Loucy (cell line): ENCODE measurements at regions not wholly inside any gene's neighbourhood (a gene's known extent, or its start where the extent isn't known, plus 50 kb on each side); places are given as distances from the start of the nearest gene placed in this dataset.

ENCODE experiments used
- H2AFZ ChIP-seq: fragments of 200-600 bp; sonication (generic); 2 replicates; pipeline ENCODE4 v1.6.0; 2016; ENCODE audit warnings: antibody characterized with exemption, mild to moderate bottlenecking, low read length, moderate library complexity
- H3F3A ChIP-seq: fragments of 200-600 bp; 2 replicates; pipeline ENCODE4 v1.6.0; 2016; ENCODE audit warnings: antibody characterized with exemption, low read depth, mild to moderate bottlenecking
- H3K27me3 ChIP-seq: fragments of 200-600 bp; sonication (generic); 2 replicates; pipeline ENCODE4 v1.6.1; 2014; ENCODE audit warnings: low read length, mild to moderate bottlenecking; ENCODE audit not compliant: insufficient read depth, poor library complexity, severe bottlenecking
- H3K36me3 ChIP-seq: fragments of 200-600 bp; sonication (generic); 2 replicates; pipeline ENCODE4 v1.6.1; 2016; ENCODE audit warnings: low read length; ENCODE audit not compliant: insufficient read depth
- H3K4me1 ChIP-seq: fragments of 200-600 bp; sonication (generic); 2 replicates; pipeline ENCODE4 v1.5.1; 2014; ENCODE audit warnings: low read length, mild to moderate bottlenecking; ENCODE audit not compliant: insufficient read depth, poor library complexity, severe bottlenecking
- H3K4me2 ChIP-seq: fragments of 200-600 bp; sonication (generic); 2 replicates; pipeline ENCODE4 v1.6.0; 2014; ENCODE audit warnings: antibody characterized with exemption, low read length, low read depth, mild to moderate bottlenecking; ENCODE audit not compliant: poor library complexity, severe bottlenecking
- H3K4me3 ChIP-seq: fragments of 200-600 bp; sonication (generic); 2 replicates; pipeline ENCODE4 v1.5.1; 2014; ENCODE audit warnings: low read length, mild to moderate bottlenecking, mixed read lengths; ENCODE audit not compliant: poor library complexity, severe bottlenecking
- H3K79me2 ChIP-seq: fragments of 200-600 bp; sonication (generic); 2 replicates; pipeline ENCODE4 v1.6.1; 2014; ENCODE audit warnings: low read length; ENCODE audit not compliant: insufficient read depth
- H3K9ac ChIP-seq: fragments of 200-600 bp; sonication (generic); 2 replicates; pipeline ENCODE4 v1.6.0; 2014; ENCODE audit warnings: mild to moderate bottlenecking, low read depth, low read length, moderate library complexity; ENCODE audit not compliant: poor library complexity, severe bottlenecking
- H3K9me2 ChIP-seq: fragments of 200-600 bp; sonication (generic); replicated peaks from 2 replicates; pipeline ENCODE4 v1.6.1; 2016; ENCODE audit warnings: low read depth, low read length, mixed read lengths
- H3K9me3 ChIP-seq: fragments of 200-600 bp; sonication (generic); 2 replicates; pipeline ENCODE4 v1.6.1; 2014; ENCODE audit warnings: mild to moderate bottlenecking, antibody characterized with exemption, low read length, low read depth; ENCODE audit not compliant: insufficient read depth
- H4K20me1 ChIP-seq: fragments of 200-600 bp; sonication (generic); 2 replicates; pipeline ENCODE4 v1.6.0; 2014; ENCODE audit warnings: antibody characterized with exemption, low read length, mild to moderate bottlenecking; ENCODE audit not compliant: insufficient read depth, poor library complexity, severe bottlenecking
- CTCF ChIP-seq: fragments of 200-600 bp; sonication (generic); conservative IDR thresholded peaks from 2 replicates; pipeline ENCODE4 v1.5.1; 2014; ENCODE audit warnings: mild to moderate bottlenecking, antibody characterized with exemption, low read length
- EZH2phosphoT487 ChIP-seq: fragments of 200-600 bp; IDR thresholded peaks from 2 replicates; pipeline ENCODE4 v1.6.1; 2018; ENCODE audit warnings: antibody characterized with exemption, mild to moderate bottlenecking, moderate library complexity, borderline replicate concordance

- Histone ChIP-seq H3K4me3 (no peak overlapping the region), H3F3A (no peaks in the 10 kb centered on the region)
These were observed 317.6 kb downstream of the IRX1 start for GRCh38 chr5:3913279-3913678.

GRCh38 chr5:3925022-3925421 is 329.4 kb downstream of the IRX1 start:
- no peaks in the 10 kb centered on the region for H3K4me1 ChIP-seq
- H3K9me3 ChIP-seq: no peaks in the 10 kb centered on the region
- no peaks in the 10 kb centered on the region for H4K20me1 ChIP-seq
- no peaks in the 10 kb centered on the region for H3K27me3 ChIP-seq
- H3K9me2 ChIP-seq: no peaks in the 10 kb centered on the region
- no peak for TF ChIP-seq CTCF
- TF ChIP-seq EZH2phosphoT487: no peak
- no peaks in the 10 kb centered on the region for H3K36me3 ChIP-seq
- no peak overlapping the region for H2AFZ ChIP-seq
- no peaks in the 10 kb centered on the region for H3K79me2 ChIP-seq
- no peak overlapping the region for H3K4me2 ChIP-seq
- H3K4me3 ChIP-seq: no peak overlapping the region
- no peaks in the 10 kb centered on the region for H3F3A ChIP-seq
- no peak overlapping the region for H3K9ac ChIP-seq

More at GRCh38 chr5:3913279-3913678, 317.6 kb downstream of the IRX1 start:
- Histone ChIP-seq H3K9me3 (no peaks in the 10 kb centered on the region), H3K9me2 (no peaks in the 10 kb centered on the region), H3K9ac (no peak overlapping the region), H2AFZ (no peak overlapping the region), H3K36me3 (no peaks in the 10 kb centered on the region), H4K20me1 (no peaks in the 10 kb centered on the region), H3K4me1 (peaks cover 8% of the 10 kb centered on the region), H3K27me3 (no peaks in the 10 kb centered on the region), H3K79me2 (no peaks in the 10 kb centered on the region), H3K4me2 (no peak overlapping the region)
- TF ChIP-seq EZH2phosphoT487 (no peak), CTCF (no peak)

GRCh38 chr5:3925935-3926334 is 330.3 kb downstream of the IRX1 start:
- H4K20me1 ChIP-seq: no peaks in the 10 kb centered on the region
- no peak overlapping the region for H3K4me3 ChIP-seq
- no peaks in the 10 kb centered on the region for H3K79me2 ChIP-seq
- no peaks in the 10 kb centered on the region for H3K27me3 ChIP-seq
- H3K9me3 ChIP-seq: no peaks in the 10 kb centered on the region
- no peaks in the 10 kb centered on the region for H3K36me3 ChIP-seq
- H3K9me2 ChIP-seq: no peaks in the 10 kb centered on the region
- H3K4me2 ChIP-seq: no peak overlapping the region
- TF ChIP-seq CTCF: no peak
- no peak for TF ChIP-seq EZH2phosphoT487
- H3K4me1 ChIP-seq: no peaks in the 10 kb centered on the region
- H3K9ac ChIP-seq: no peak overlapping the region
- no peak overlapping the region for H2AFZ ChIP-seq
- no peaks in the 10 kb centered on the region for H3F3A ChIP-seq
